ENCODE measurements at regions not wholly inside any gene's neighbourhood (a gene's known extent, or its start where the extent isn't known, plus 50 kb on each side); places are given as distances from the start of the nearest gene placed in this dataset.

- no peak for TF ChIP-seq EZH2 (IDR thresholded peaks at IDR 0.05; ENCODE audit: low read depth)
- TF ChIP-seq, protein P1, sequence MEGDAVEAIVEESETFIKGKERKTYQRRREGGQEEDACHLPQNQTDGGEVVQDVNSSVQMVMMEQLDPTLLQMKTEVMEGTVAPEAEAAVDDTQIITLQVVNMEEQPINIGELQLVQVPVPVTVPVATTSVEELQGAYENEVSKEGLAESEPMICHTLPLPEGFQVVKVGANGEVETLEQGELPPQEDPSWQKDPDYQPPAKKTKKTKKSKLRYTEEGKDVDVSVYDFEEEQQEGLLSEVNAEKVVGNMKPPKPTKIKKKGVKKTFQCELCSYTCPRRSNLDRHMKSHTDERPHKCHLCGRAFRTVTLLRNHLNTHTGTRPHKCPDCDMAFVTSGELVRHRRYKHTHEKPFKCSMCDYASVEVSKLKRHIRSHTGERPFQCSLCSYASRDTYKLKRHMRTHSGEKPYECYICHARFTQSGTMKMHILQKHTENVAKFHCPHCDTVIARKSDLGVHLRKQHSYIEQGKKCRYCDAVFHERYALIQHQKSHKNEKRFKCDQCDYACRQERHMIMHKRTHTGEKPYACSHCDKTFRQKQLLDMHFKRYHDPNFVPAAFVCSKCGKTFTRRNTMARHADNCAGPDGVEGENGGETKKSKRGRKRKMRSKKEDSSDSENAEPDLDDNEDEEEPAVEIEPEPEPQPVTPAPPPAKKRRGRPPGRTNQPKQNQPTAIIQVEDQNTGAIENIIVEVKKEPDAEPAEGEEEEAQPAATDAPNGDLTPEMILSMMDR (conservative IDR thresholded peaks at IDR 0.05), result no peak
- ChIA-PET CTCF (no interaction called here), POLR2A (ENCODE audit: unreplicated experiment) (no interaction called here)
- Histone ChIP-seq H3K36me3 (ENCODE audit: low read depth) (no peaks in the 10 kb centered on the region), H3F3A (ENCODE audit: insufficient read depth, low read depth) (no peaks in the 10 kb centered on the region), H3K4me2 (no peak overlapping the region), H3K27me3 (ENCODE audit: insufficient read depth, low read depth) (peaks cover 42% of the 10 kb centered on the region), H3K9me3 (ENCODE audit: insufficient read depth, low read depth) (no peaks in the 10 kb centered on the region), H3K9me2 (ENCODE audit: insufficient read depth) (no peaks in the 10 kb centered on the region), H3K27ac (no peak overlapping the region), H2AFZ (no peak overlapping the region), H3K4me1 (replicated peaks; ENCODE audit: insufficient read depth) (no peaks in the 10 kb centered on the region), H4K20me1 (ENCODE audit: insufficient read depth) (no peaks in the 10 kb centered on the region), H3K79me2 (ENCODE audit: low read depth) (no peaks in the 10 kb centered on the region), H3K4me3 (no peak overlapping the region)
- no TSS peak for BruUV-seq (replicated peaks)
- intact Hi-C loops (cut with micrococcal nuclease; ENCODE audit: unreplicated experiment), result no loop called here
- no peak for DNase-seq
Measured at GRCh38 chr18:47582093-47582492, 330.6 kb upstream of the SKOR2 start.

- Histone ChIP-seq H2AFZ (no peak overlapping the region), H3F3A (ENCODE audit: insufficient read depth, low read depth) (no peaks in the 10 kb centered on the region), H3K4me3 (no peak overlapping the region), H3K9me2 (ENCODE audit: insufficient read depth) (no peaks in the 10 kb centered on the region), H3K27ac (no peak overlapping the region), H3K4me2 (no peak overlapping the region), H3K36me3 (ENCODE audit: low read depth) (no peaks in the 10 kb centered on the region), H3K4me1 (replicated peaks; ENCODE audit: insufficient read depth) (no peaks in the 10 kb centered on the region), H3K27me3 (ENCODE audit: insufficient read depth, low read depth) (peaks cover 73% of the 10 kb centered on the region), H3K79me2 (ENCODE audit: low read depth) (no peaks in the 10 kb centered on the region), H3K9me3 (ENCODE audit: insufficient read depth, low read depth) (no peaks in the 10 kb centered on the region), H4K20me1 (ENCODE audit: insufficient read depth) (no peaks in the 10 kb centered on the region)
- TF ChIP-seq, protein P1 (conservative IDR thresholded peaks at IDR 0.05), result no peak
- no peak for TF ChIP-seq EZH2 (IDR thresholded peaks at IDR 0.05; ENCODE audit: low read depth)
- intact Hi-C loops (cut with micrococcal nuclease; ENCODE audit: unreplicated experiment), result no loop called here
- ChIA-PET POLR2A (ENCODE audit: unreplicated experiment) (no interaction called here), CTCF (no interaction called here)
- no TSS peak for BruUV-seq (replicated peaks)
- DNase-seq, result no peak
Measured at GRCh38 chr18:47577520-47577919, 326.1 kb upstream of the SKOR2 start.

GRCh38 chr18:47574966-47575365 is 323.5 kb upstream of the SKOR2 start:
- no peak overlapping the region for H3K4me2 ChIP-seq
- H3K79me2 ChIP-seq (ENCODE audit: low read depth), result no peaks in the 10 kb centered on the region
- BruUV-seq (replicated peaks), result no TSS peak
- H2AFZ ChIP-seq, result no peak overlapping the region
- H3K9me3 ChIP-seq (ENCODE audit: insufficient read depth, low read depth), result no peaks in the 10 kb centered on the region
- no peaks in the 10 kb centered on the region for H4K20me1 ChIP-seq (ENCODE audit: insufficient read depth)
- no peaks in the 10 kb centered on the region for H3K9me2 ChIP-seq (ENCODE audit: insufficient read depth)
- H3K27ac ChIP-seq, result no peak overlapping the region
- H3K36me3 ChIP-seq (ENCODE audit: low read depth), result no peaks in the 10 kb centered on the region
- DNase-seq, result no peak
- H3K4me3 ChIP-seq, result no peak overlapping the region
- no peaks in the 10 kb centered on the region for H3K4me1 ChIP-seq (replicated peaks; ENCODE audit: insufficient read depth)
- POLR2A ChIA-PET (ENCODE audit: unreplicated experiment), result no interaction called here
- no peaks in the 10 kb centered on the region for H3F3A ChIP-seq (ENCODE audit: insufficient read depth, low read depth)
- H3K27me3 ChIP-seq (ENCODE audit: insufficient read depth, low read depth), result peaks cover 71% of the 10 kb centered on the region
- CTCF ChIA-PET, result no interaction called here
- intact Hi-C loops (cut with micrococcal nuclease; ENCODE audit: unreplicated experiment), result no loop called here
- TF ChIP-seq, protein P1 (conservative IDR thresholded peaks at IDR 0.05), result no peak
- no peak for TF ChIP-seq EZH2 (IDR thresholded peaks at IDR 0.05; ENCODE audit: low read depth)
